Neural progenitor cell (in vitro differentiated cells): ENCODE measurements at regions not wholly inside any gene's neighbourhood (a gene's known extent, or its start where the extent isn't known, plus 50 kb on each side); places are given as distances from the start of the nearest gene placed in this dataset.

Source experiments
- CTCF ChIP-seq: fragments of 200-600 bp; sonication (generic); IDR thresholded peaks from 2 replicates; pipeline ENCODE4 v1.5.1; 2017; ENCODE audit warnings: antibody characterized with exemption, mild to moderate bottlenecking
- EZH2 ChIP-seq: fragments of 200-600 bp; sonication (generic); IDR thresholded peaks from 2 replicates; pipeline ENCODE4 v1.6.1; 2017; ENCODE audit warnings: antibody characterized with exemption, mild to moderate bottlenecking, moderate library complexity

- TF ChIP-seq CTCF: peak; percentile 18
- TF ChIP-seq EZH2: no peak
Observed at GRCh38 chr6:125363039-125363823, 61.5 kb upstream of the HDDC2 start.
